Tibial artery (tissue), 4 donors: ENCODE measurements at regions not wholly inside any gene's neighbourhood (a gene's known extent, or its start where the extent isn't known, plus 50 kb on each side); places are given as distances from the start of the nearest gene placed in this dataset.

ENCODE experiments used
- DNase-seq, 2 donors: peaks; one replicate each; pipeline ENCODE4 v3.0.0-alpha.2; 2019
- H3K27ac ChIP-seq, 2 donors: fragments of 200-600 bp; sonication (generic) in 1 of 2; 1 replicate in 1 of 2; 2 replicates in 1 of 2; pipeline ENCODE4 v1.5.1; 2018 to 2019; ENCODE audit warnings: mild to moderate bottlenecking in 1 of 2
- H3K27me3 ChIP-seq, 2 donors: fragments of 200-600 bp; sonication (generic) in 1 of 2; one replicate each; pipeline versions ENCODE4 v1.5.1 to v1.6.0; 2016 to 2019
- H3K36me3 ChIP-seq, 3 donors: fragments of 200-600 bp; sonication (generic) in 2 of 3; one replicate each; pipeline ENCODE4 v1.5.1; 2016 to 2019; ENCODE audit warnings: mild to moderate bottlenecking in 2 of 3
- H3K4me1 ChIP-seq, 4 donors: fragments of 200-600 bp; sonication (generic) in 2 of 4; 1 replicate in 3 of 4; 2 replicates in 1 of 4; pipeline ENCODE4 v1.5.1; 2016 to 2019
- H3K4me3 ChIP-seq, 2 donors: fragments of 200-600 bp; sonication (generic) in 1 of 2; 1 replicate in 1 of 2; 2 replicates in 1 of 2; pipeline ENCODE4 v1.5.1; 2018 to 2019; ENCODE audit warnings: mild to moderate bottlenecking in 2 of 2
- H3K9me3 ChIP-seq, 3 donors: fragments of 200-600 bp; sonication (generic) in 1 of 3; one replicate each; pipeline ENCODE4 v1.5.1; 2016 to 2019
- intact Hi-C: fragments of 100-400 bp; cut with DNase I; formaldehyde crosslinking; loops from one replicate; pipeline ENCODE4 v1.15.0; 2023; ENCODE audit warnings: low total_unique reads
- TF ChIP-seq, protein P1 (sequence below), 2 experiments: fragments of 200-600 bp in 1 of 2; fragments of 450-650 bp in 1 of 2; IDR thresholded peaks; one replicate each; pipeline ENCODE4 v1.5.1; 2017 to 2019; ENCODE audit warnings: antibody characterized with exemption in 2 of 2, mild to moderate bottlenecking in 1 of 2, moderate library complexity in 1 of 2

DNA sequence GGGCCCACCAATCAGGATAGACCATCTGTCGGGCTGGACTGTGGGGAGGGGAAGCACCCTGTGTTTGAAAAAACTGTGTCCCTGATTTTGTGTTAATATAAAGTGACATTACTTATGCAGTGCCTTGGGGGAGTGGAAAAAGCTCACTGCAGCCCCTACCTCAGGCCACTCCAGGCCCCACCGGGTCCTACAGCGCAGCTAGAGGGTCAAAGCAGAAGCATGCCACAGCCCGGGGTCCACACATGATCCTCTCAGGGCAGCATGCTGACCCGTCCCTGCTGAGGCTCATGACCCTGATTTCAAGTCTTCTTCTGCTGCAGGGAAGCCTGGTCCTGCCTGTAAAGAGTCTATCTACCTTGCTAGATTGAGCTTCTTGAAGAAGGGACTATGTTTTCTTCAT is 133.0 kb upstream of the PLCB4 start:
- Histone ChIP-seq H3K27ac (no peak overlapping the region), H3K36me3 (no peaks in the 10 kb centered on the region), H3K4me3 (no peak overlapping the region), H3K4me1 (peaks cover 0 to 28% (median 12%) of the 10 kb centered on the region in 4 donors), H3K27me3 (no peaks in the 10 kb centered on the region), H3K9me3 (no peaks in the 10 kb centered on the region)
- no peak for DNase-seq
- TF ChIP-seq, protein P1, sequence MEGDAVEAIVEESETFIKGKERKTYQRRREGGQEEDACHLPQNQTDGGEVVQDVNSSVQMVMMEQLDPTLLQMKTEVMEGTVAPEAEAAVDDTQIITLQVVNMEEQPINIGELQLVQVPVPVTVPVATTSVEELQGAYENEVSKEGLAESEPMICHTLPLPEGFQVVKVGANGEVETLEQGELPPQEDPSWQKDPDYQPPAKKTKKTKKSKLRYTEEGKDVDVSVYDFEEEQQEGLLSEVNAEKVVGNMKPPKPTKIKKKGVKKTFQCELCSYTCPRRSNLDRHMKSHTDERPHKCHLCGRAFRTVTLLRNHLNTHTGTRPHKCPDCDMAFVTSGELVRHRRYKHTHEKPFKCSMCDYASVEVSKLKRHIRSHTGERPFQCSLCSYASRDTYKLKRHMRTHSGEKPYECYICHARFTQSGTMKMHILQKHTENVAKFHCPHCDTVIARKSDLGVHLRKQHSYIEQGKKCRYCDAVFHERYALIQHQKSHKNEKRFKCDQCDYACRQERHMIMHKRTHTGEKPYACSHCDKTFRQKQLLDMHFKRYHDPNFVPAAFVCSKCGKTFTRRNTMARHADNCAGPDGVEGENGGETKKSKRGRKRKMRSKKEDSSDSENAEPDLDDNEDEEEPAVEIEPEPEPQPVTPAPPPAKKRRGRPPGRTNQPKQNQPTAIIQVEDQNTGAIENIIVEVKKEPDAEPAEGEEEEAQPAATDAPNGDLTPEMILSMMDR (IDR thresholded peaks at IDR 0.05), result no peak
- intact Hi-C loops, result no loop called here

DNA sequence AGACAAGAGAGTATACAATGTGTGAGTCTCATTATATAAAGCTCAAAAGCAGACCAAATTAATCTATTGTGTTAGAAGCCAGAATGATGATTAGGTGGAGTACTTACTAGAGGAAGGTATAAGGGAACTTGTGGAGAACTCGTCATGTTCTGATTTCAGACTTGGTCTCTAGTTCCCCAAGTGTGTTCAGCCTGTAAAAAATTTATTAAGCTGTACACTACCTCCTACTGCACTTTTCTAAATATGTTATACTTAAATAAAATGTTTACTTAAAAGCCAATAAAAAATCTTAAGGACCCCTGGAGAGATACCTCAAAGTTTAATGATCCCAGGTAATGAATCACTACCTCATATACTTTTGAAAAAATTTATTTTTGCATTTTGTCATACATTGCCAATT is 130.4 kb upstream of the PLCB4 start:
- Histone ChIP-seq H3K4me3 (no peak overlapping the region), H3K4me1 (peaks cover 0 to 6% (median 2%) of the 10 kb centered on the region in 4 donors), H3K36me3 (no peaks in the 10 kb centered on the region), H3K9me3 (no peaks in the 10 kb centered on the region), H3K27ac (no peak overlapping the region), H3K27me3 (no peaks in the 10 kb centered on the region)
- intact Hi-C loops, result no loop called here
- TF ChIP-seq, protein P1 (IDR thresholded peaks at IDR 0.05), result no peak
- no peak for DNase-seq

DNA sequence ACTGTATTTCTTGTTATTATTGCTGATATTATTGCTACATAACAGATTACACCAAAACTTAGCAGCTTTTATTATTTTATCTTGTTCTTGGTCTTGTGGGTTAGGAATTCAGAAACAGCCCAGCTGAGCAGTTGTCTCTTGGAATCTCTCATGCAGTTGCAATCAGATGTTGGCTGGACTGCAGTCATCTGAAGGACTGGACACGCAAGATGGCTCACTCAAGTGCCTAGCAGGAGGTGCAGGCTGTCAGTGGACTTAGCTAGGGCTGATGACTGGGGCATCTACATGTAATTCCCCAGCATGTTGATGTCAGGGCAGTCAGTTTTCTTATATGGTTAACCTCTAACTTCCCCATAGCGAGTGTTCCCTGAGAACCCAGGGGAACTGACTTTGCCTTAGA is 128.6 kb upstream of the PLCB4 start:
- TF ChIP-seq, protein P1 (IDR thresholded peaks at IDR 0.05), result no peak
- Histone ChIP-seq H3K36me3 (no peaks in the 10 kb centered on the region), H3K9me3 (no peaks in the 10 kb centered on the region), H3K27me3 (no peaks in the 10 kb centered on the region), H3K4me1 (no peaks in the 10 kb centered on the region), H3K4me3 (no peak overlapping the region), H3K27ac (no peak overlapping the region)
- intact Hi-C loops, result no loop called here
- DNase-seq, result peak in 1 of 2 donors; percentile 43

DNA sequence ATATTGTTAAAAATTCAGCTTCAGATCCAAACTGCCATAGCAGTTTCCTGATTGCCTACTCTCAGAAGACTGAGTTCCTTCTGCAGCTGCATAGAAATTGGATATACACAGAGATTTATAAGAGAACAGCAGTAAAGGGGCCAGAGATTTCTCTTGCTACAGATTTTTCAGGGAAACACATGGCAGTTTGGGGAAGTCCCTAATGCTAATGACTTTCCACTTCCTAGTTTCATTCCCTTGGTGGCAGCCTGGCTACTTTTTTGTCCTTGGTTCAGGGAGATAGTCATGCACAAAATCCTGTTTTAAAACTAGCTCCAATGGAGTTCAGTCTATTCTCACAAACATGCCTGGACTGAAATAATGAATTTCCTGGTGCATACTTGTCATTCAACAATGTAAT is 125.3 kb upstream of the PLCB4 start:
- TF ChIP-seq, protein P1 (IDR thresholded peaks at IDR 0.05), result no peak
- H3K9me3 ChIP-seq, result no peaks in the 10 kb centered on the region
- no peaks in the 10 kb centered on the region for H3K36me3 ChIP-seq
- DNase-seq, result no peak
- no peak overlapping the region for H3K27ac ChIP-seq
- no peak overlapping the region for H3K4me3 ChIP-seq
- peaks cover 0 to 4% (median 0%) of the 10 kb centered on the region in 4 donors for H3K4me1 ChIP-seq
- H3K27me3 ChIP-seq, result no peaks in the 10 kb centered on the region
- intact Hi-C loops, result no loop called here

DNA sequence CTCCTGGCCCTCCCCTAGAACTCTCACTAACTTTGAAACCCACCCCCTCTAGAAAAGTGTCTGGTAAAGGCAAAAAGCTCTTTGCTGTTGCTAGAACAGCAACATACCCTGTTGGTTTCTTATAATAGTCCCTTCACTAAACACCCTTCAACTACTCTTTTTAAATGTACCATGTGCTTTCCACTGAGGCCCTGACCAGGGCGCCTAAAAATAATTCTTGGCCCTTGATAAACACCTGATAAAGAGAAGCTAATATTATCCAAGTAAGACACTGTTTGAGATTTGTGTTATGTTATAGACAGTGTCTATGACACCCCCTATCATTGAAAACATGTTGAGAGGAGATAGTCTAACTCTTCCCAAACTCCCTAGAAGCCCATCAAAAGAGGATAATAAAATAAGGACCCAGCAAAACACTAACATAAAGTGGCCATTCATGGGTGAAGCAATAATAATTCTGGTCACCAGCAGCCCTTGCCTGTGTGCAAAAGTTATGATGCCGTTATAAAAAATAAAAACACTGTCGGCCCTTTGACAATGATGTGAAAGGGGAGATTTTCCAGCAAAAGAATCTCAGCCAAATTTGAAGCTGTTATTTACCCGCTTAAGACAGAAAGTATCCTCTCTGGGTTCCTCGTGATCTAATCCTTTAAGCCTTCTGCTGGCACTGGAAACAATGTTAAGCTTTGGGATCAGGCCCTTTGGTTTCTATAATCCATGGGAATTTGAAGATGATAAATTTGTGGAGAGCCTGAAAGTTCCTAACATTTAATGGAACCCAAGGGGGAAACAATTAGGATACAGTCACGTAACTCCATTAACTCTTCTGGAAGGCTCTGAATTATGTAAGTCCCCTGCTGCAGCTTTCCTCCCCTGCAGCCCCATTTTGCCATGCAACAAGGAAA is 122.6 kb upstream of the PLCB4 start:
- H3K27ac ChIP-seq, result no peak overlapping the region
- no peaks in the 10 kb centered on the region for H3K36me3 ChIP-seq
- TF ChIP-seq, protein P1 (IDR thresholded peaks at IDR 0.05), result no peak
- intact Hi-C loops, result no loop called here
- H3K27me3 ChIP-seq, result no peaks in the 10 kb centered on the region
- DNase-seq, result no peak
- H3K9me3 ChIP-seq, result no peaks in the 10 kb centered on the region
- H3K4me3 ChIP-seq, result no peak overlapping the region
- peaks cover 0 to 4% (median 0%) of the 10 kb centered on the region in 4 donors for H3K4me1 ChIP-seq
